GM19468 (cell line): ENCODE measurements at regions not wholly inside any gene's neighbourhood (a gene's known extent, or its start where the extent isn't known, plus 50 kb on each side); places are given as distances from the start of the nearest gene placed in this dataset.
"Not testable (repeated sequence)": the region's sequence is repeated elsewhere in the genome, so short reads cannot be mapped to it uniquely, and the experiment has no call there.

Experiments
- ATAC-seq: cut with Tn5 transposase; IDR thresholded peaks from one replicate; pipeline ENCODE4 v1.9.1; 2021; ENCODE audit warnings: mild to moderate bottlenecking, moderate library complexity, moderate number of reproducible peaks; ENCODE audit not compliant: unreplicated experiment; ENCODE audit errors: extremely low read depth

DNA sequence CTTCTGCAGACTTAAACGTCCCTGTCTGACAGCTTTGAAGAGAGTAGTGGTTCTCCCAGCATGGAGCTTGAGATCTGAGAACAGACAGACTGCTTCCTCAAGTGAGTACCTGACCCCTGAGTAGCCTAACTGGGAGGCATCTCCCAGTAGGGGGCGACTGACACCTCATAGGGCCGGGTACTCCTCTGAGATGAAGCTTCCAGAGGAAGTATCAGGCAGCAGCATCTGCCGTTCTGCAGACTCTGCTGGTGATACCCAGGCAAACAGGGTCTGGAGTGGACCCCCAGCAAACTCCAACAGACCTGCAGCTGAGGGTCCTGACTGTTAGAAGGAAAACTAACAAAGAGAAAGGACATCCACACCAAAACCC is 174.4 kb downstream of the LRRC70 start:
- ATAC-seq, result not testable (repeated sequence)

DNA sequence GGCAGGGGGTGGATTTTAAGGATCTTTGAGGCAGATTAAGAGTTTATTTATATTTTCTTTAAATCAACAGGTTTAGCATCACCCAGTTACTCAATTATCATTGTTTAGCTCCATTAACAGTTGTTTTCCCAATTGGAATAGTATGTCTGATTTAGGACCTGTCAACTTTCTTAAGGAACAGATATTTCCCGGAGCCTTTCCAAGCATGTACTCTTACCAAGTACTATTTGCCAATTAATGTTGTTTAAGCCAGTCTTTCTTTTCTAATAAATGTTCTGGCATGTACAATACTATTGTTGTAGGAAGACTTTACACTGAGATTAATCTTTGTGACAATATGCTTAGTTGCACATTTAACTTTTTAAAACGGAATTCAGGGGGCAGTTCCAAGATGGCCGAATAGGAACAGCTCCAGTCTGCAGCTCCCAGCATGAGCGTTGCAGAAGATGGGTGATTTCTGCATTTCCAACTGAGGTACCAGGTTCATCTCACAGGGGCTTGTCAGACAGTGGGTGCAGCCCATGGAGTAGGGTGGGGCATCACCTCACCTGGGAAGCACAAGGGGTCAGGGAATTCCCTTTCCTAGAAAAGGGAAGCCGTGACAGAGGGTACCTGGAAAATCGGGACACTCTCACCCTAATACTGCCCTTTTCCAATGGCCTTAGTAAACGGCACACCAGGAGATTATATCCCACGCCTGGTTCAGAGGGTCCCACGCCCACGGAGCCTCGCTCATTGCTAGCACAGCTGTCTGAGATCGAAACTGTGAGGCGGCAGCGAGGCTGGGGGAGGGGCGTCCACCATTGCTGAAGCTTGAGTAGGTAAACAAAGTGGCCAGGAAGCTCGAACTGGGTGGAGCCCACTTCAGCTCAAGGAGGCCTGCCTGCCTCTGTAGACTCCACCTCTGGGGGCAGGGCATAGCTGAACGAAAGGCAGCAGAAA is 173.7 kb downstream of the LRRC70 start:
- ATAC-seq, result not testable (repeated sequence)

DNA sequence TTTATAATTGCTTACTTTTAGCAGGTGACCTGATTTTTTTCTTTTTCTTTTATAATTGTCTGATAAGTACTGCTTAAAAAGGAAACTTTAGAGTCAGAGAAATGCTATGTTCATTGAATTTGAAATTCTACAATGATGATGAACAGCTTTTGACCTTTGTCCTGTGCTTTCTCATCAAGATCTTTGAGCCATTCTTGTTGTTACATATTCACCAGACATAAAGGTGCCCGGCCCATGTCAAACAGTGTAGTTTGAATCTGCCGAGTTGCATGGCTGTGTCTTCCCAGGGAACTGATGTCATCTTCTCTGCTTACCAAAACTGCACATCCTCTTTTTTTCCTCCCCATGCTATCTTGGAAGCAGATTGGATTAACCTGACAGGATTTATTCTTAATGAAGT is 163.6 kb downstream of the LRRC70 start:
- no peak for ATAC-seq

DNA sequence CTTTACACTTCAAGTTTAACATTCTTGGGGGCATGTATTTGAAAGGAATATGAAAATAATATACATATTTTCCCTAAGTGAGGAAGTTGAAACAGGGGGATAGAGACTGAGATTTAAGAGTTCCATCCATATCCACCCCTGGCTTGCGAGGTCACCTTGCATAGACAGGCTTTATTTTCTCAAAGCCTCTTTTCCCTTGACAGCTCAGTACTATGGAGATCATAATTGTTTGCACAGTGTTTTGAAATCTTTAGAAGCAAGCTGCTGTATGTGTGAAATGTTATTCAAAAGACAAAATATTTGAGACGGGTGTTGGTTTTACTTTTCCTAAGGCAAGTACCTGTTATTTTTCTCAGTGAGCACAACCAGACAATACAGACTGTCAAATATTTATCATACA is 163.1 kb downstream of the LRRC70 start:
- no peak for ATAC-seq

GRCh38 chr5:62737766-62738165 is 159.1 kb downstream of the LRRC70 start:
- ATAC-seq, result no peak

DNA sequence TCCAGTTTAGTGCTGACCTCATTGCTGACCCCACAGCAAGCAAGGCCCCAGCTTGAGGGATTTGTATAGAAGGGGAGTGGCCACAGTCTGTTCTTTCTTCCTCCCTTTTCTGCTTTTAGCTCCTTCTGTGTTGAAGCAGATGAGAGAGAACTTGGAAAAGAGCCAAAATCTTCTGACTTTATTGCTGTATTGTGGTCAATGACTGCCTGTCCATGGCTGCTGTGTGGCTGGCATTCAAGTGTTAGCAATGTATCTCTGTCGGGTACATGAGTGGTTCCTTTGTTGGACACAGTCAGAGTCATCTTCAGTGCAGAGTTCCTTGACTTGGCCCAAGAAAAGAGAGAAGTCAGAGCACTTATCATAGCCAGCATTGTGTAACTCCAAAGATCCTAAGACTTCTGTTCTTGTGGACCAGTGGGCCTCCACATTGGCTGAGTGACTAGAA is 154.1 kb downstream of the LRRC70 start:
- ATAC-seq, result no peak

- ATAC-seq, result no peak
Measured at GRCh38 chr5:62731022-62731421, 152.4 kb downstream of the LRRC70 start.

- ATAC-seq, result no peak
Measured at GRCh38 chr5:62729675-62730074, 151.1 kb downstream of the LRRC70 start.

DNA sequence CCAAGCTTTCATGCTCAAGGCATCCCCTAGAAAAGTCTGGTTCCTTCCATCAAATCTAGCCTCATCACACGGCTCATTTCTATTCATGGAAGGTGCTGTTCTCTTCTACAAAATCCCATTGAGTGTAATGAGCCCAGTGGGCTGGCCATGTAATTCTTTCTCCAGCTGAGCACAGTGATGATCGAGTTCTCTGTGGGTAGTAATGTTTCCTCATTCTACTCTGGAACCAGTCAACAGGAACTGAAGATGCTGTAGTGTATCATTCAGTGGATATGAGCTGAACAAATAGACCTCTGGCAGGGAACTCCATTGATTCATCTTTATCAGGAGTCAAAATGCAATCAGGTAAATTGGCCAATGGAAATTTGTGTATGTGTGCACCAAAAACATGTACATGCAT is 149.2 kb downstream of the LRRC70 start:
- no peak for ATAC-seq

GRCh38 chr5:62727184-62727583 is 148.6 kb downstream of the LRRC70 start:
- ATAC-seq, result no peak

DNA sequence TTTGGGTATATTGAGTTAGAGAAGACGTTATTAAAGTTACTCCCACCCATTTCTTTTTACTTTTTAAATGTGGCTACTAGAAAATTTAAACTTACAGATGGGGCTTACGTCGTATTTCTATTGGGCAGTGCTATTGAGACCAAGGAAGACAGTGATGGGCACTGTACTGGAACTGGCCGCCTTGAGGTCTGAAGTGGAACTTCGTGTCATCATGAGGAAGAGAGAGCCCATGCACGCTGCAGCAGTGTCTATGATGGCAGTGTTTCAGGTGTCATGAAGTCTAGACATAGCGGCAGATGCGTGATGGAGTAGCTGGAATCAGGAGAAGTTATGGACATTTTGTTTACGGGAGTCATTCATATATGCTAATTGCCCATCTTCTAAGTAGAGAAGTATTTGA is 143.7 kb downstream of the LRRC70 start:
- no peak for ATAC-seq

- ATAC-seq, result peak; percentile 94
Measured at GRCh38 chr5:62720031-62720441, 141.4 kb downstream of the LRRC70 start.

DNA sequence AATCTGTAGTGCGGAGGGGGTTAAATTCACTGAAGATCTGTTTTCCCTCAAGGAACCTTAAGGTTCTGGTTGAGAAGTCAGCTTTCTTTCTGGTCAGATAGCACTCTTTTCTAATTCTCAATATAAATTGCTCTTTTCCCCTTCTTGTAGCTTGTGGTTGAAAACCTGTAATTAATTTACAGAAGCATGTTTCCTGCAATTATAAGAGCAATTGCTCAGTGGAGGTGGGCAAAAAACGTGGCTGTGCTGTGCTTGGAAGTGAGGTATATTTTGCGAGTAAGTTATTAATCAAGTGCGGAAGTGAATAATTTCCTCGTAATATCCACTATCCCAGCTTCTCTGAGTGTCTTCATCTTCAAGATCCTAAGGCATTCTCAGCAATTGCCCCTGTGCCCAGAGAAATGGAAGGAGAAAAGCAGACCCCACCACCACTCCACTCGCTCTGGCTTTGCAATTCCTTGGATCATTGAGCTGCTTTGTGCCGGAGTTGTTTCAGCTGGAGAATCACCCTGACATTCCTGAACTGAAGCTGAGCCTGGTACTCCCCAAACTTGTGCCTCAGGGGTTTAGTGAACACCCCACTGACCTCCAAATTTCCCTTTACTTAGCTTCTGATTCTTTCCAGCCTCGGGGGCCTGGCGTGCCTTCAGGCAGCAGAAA is 140.6 kb downstream of the LRRC70 start:
- no peak for ATAC-seq

GRCh38 chr5:62718324-62718723 is 139.7 kb downstream of the LRRC70 start:
- ATAC-seq, result no peak

DNA sequence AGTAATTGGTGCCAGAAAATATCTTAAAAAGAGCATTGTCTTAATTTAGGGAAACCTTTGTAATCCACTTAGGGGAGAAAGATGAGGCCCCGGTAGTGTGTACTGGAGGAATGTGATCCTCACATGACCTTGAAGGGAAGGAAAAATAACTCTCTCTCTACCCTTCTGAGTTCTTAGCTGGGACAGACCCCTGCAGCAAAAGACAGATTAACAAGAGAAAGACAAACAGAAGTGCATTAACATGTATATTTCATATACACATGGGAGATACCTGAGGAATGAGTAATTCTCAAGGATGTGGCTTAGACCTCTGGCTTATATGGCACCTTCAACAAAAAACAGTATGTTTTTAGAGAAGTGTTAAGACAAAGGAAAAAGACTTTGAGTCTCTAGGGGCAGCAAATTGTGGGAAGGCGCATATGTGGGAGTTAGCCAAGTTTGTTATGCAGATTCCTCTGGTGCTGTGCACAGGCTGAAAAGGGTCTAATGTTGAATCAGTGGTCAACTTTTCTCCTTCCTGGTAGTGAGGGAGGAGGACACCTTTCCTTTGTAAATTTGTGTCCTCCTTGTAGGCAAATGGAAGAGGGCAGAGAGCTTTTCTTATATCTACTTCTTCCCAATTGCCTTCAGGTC is 138.8 kb downstream of the LRRC70 start:
- ATAC-seq, result no peak

DNA sequence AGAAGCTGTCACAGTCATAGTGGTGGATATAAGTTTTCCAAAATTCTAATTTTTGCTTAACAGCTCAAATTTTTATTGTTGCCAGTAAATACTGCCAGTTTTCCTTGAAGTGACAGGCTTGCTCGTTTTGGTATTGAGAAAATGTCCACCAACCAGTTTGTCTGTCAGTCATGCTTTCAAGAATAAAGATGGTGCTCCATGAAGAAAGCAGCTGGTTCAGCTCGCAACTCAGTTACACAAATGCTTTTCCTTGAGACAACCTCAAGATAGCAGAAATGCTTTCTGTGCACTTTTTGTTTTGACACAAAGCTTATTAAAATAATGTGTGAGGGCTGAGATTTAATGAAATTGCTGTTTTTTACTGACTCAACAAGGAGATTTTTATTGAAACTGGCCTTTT is 135.7 kb downstream of the LRRC70 start:
- ATAC-seq, result no peak

GRCh38 chr5:62708481-62709325 is 130.1 kb downstream of the LRRC70 start:
- no peak for ATAC-seq

- no peak for ATAC-seq
Measured at GRCh38 chr5:62707563-62707962, 128.9 kb downstream of the LRRC70 start.

DNA sequence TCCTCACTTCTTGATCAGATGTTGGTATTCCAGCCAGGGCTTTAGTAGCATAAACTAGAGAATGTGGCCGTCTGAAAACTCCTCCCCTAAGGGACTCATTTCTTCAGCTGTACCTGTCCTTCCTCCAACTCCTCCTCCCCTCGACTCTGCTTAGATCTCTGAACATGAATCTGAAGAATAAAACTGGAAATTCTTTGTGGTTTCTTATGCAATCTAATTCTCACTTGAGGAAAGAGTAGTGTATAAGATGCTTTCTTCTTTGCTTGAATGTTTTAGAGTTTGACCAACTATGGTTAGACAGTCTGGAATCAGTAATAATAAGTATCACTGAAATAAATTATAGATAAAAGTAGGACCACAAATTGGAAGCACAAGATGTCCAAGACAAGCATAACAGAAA is 128.5 kb downstream of the LRRC70 start:
- no peak for ATAC-seq

GRCh38 chr5:62705022-62705421 is 126.4 kb downstream of the LRRC70 start:
- no peak for ATAC-seq
